ENCODE measurements at regions not wholly inside any gene's neighbourhood (a gene's known extent, or its start where the extent isn't known, plus 50 kb on each side); places are given as distances from the start of the nearest gene placed in this dataset.

DNA sequence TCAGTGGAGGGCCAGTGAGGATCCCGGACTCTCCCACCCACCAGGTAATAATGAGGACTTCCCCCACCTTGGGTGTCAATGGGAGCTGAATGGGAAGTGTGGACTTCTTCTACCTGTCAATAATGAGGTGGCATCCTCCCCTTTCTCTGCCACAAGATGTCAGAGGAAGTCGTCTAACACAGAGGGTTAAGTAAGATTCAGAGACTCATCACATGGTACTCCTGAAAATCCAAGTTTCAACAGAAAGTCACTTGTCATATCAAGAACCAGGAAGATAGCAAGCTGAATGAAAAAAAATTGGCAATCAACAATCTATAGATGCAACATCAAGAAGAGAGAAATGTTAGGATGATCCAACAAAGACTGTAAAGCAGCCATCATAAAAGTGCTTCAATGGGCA lies 150.9 kb upstream of the SVIL start:
- Histone ChIP-seq H3K4me2 (no peak overlapping the region), H3K9ac (no peak overlapping the region), H3K27me3 (ENCODE audit: insufficient read depth) (no peaks in the 10 kb centered on the region), H3K9me2 (no peaks in the 10 kb centered on the region), H3K4me1 (ENCODE audit: control insufficient read depth in 1 of 2, insufficient read depth in 2 of 2, low read depth in 1 of 2, low read length in 1 of 2) (no peaks in the 10 kb centered on the region; a peak in 1 of 4 replicates), H4K20me1 (ENCODE audit: insufficient read depth) (no peaks in the 10 kb centered on the region), H3K36me3 (replicated peaks in 1 of 2; ENCODE audit: control insufficient read depth in 1 of 2, insufficient read depth in 2 of 2, low read length in 1 of 2) (no peaks in the 10 kb centered on the region), H3F3A (replicated peaks; ENCODE audit: insufficient read depth) (peaks cover 4% of the 10 kb centered on the region), H2AFZ (ENCODE audit: low read depth) (no peak overlapping the region), H3K9me3 (0 out of 2 replicates have a peak, but pooled peaks cover 7% of the 10 kb centered on the region), H3K4me3 (ENCODE audit: low read depth in 2 of 2, low read length in 1 of 2) (no peak overlapping the region), H3K27ac (ENCODE audit: low read depth in 2 of 2, low read length in 1 of 2) (no peak overlapping the region), H3K79me2 (ENCODE audit: insufficient read depth) (no peaks in the 10 kb centered on the region)
- POLR2A ChIA-PET, result no interaction called here
- no peak for TF ChIP-seq CHD2 (IDR thresholded peaks at IDR 0.05; ENCODE audit: low read length, partially characterized antibody)
- TF ChIP-seq RFX5 (IDR thresholded peaks at IDR 0.05; ENCODE audit: low read length), result no peak
- TF ChIP-seq NFIC (IDR thresholded peaks at IDR 0.05; ENCODE audit: borderline replicate concordance), result no peak
- TF ChIP-seq, protein P1, sequence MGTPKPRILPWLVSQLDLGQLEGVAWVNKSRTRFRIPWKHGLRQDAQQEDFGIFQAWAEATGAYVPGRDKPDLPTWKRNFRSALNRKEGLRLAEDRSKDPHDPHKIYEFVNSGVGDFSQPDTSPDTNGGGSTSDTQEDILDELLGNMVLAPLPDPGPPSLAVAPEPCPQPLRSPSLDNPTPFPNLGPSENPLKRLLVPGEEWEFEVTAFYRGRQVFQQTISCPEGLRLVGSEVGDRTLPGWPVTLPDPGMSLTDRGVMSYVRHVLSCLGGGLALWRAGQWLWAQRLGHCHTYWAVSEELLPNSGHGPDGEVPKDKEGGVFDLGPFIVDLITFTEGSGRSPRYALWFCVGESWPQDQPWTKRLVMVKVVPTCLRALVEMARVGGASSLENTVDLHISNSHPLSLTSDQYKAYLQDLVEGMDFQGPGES (IDR thresholded peaks at IDR 0.05; ENCODE audit: low read depth, low read length), result no peak
- TF ChIP-seq, protein P2, sequence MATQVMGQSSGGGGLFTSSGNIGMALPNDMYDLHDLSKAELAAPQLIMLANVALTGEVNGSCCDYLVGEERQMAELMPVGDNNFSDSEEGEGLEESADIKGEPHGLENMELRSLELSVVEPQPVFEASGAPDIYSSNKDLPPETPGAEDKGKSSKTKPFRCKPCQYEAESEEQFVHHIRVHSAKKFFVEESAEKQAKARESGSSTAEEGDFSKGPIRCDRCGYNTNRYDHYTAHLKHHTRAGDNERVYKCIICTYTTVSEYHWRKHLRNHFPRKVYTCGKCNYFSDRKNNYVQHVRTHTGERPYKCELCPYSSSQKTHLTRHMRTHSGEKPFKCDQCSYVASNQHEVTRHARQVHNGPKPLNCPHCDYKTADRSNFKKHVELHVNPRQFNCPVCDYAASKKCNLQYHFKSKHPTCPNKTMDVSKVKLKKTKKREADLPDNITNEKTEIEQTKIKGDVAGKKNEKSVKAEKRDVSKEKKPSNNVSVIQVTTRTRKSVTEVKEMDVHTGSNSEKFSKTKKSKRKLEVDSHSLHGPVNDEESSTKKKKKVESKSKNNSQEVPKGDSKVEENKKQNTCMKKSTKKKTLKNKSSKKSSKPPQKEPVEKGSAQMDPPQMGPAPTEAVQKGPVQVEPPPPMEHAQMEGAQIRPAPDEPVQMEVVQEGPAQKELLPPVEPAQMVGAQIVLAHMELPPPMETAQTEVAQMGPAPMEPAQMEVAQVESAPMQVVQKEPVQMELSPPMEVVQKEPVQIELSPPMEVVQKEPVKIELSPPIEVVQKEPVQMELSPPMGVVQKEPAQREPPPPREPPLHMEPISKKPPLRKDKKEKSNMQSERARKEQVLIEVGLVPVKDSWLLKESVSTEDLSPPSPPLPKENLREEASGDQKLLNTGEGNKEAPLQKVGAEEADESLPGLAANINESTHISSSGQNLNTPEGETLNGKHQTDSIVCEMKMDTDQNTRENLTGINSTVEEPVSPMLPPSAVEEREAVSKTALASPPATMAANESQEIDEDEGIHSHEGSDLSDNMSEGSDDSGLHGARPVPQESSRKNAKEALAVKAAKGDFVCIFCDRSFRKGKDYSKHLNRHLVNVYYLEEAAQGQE (IDR thresholded peaks at IDR 0.05; ENCODE audit: low read depth, low read length), result no peak
- no peak for TF ChIP-seq JUND (IDR thresholded peaks at IDR 0.05)
- no peak for TF ChIP-seq TCF12 (IDR thresholded peaks at IDR 0.05)
- TF ChIP-seq RAD21 (IDR thresholded peaks at IDR 0.05; ENCODE audit: low read length), result no peak
- TF ChIP-seq RCOR1 (IDR thresholded peaks at IDR 0.05; ENCODE audit: low read length), result no peak
- no peak for TF ChIP-seq GABPA (IDR thresholded peaks at IDR 0.05; ENCODE audit: low read depth)
- no peak for TF ChIP-seq RXRA (IDR thresholded peaks at IDR 0.05; ENCODE audit: borderline replicate concordance, low read depth)
- TF ChIP-seq MXI1 (IDR thresholded peaks at IDR 0.05; ENCODE audit: low read depth, low read length), result no peak
- TF ChIP-seq, protein P3, sequence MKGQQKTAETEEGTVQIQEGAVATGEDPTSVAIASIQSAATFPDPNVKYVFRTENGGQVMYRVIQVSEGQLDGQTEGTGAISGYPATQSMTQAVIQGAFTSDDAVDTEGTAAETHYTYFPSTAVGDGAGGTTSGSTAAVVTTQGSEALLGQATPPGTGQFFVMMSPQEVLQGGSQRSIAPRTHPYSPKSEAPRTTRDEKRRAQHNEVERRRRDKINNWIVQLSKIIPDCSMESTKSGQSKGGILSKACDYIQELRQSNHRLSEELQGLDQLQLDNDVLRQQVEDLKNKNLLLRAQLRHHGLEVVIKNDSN (IDR thresholded peaks at IDR 0.05; ENCODE audit: borderline replicate concordance, low read depth), result no peak
- no peak for TF ChIP-seq GATA2 (CRISPR knock-in tag; IDR thresholded peaks at IDR 0.05)
- TF ChIP-seq, protein P4, sequence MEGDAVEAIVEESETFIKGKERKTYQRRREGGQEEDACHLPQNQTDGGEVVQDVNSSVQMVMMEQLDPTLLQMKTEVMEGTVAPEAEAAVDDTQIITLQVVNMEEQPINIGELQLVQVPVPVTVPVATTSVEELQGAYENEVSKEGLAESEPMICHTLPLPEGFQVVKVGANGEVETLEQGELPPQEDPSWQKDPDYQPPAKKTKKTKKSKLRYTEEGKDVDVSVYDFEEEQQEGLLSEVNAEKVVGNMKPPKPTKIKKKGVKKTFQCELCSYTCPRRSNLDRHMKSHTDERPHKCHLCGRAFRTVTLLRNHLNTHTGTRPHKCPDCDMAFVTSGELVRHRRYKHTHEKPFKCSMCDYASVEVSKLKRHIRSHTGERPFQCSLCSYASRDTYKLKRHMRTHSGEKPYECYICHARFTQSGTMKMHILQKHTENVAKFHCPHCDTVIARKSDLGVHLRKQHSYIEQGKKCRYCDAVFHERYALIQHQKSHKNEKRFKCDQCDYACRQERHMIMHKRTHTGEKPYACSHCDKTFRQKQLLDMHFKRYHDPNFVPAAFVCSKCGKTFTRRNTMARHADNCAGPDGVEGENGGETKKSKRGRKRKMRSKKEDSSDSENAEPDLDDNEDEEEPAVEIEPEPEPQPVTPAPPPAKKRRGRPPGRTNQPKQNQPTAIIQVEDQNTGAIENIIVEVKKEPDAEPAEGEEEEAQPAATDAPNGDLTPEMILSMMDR (IDR thresholded peaks at IDR 0.05), result no peak
- no peak for TF ChIP-seq YY1 (IDR thresholded peaks at IDR 0.05; ENCODE audit: low read depth)
- 84% methylated on average over 2 of the region's 2 CpGs for WGBS (ENCODE audit: low lambda C conversion rate)
- DNase-seq, result no peak
- CTCF ChIA-PET, result interaction anchor here (0.6 kb wide), 2 partner anchors 268 to 455 kb away, joined by 3 read pairs; no protein-coding TSS in a partner anchor

All from SK-N-SH (cell line).